Ishikawa (cell line): ENCODE measurements at regions not wholly inside any gene's neighbourhood (a gene's known extent, or its start where the extent isn't known, plus 50 kb on each side); places are given as distances from the start of the nearest gene placed in this dataset.

ENCODE experiments used
- CEBPB ChIP-seq: IDR thresholded peaks from 2 replicates; pipeline ENCODE4 v1.6.1; 2012
- EGR1 ChIP-seq: IDR thresholded peaks from 2 replicates; pipeline ENCODE4 v1.6.1; 2012
- EP300 ChIP-seq: IDR thresholded peaks from 2 replicates; pipeline ENCODE4 v1.6.1; 2012; ENCODE audit warnings: borderline replicate concordance
- FOXM1 ChIP-seq: IDR thresholded peaks from 2 replicates; pipeline ENCODE4 v1.6.1; 2012; ENCODE audit warnings: low read depth, borderline replicate concordance
- NFIC ChIP-seq: IDR thresholded peaks from 2 replicates; pipeline ENCODE4 v1.6.1; 2012
- RAD21 ChIP-seq: IDR thresholded peaks from 2 replicates; pipeline ENCODE4 v1.6.1; 2012; ENCODE audit warnings: low read depth
- TAF1 ChIP-seq: IDR thresholded peaks from 2 replicates; pipeline ENCODE4 v1.6.1; 2012; ENCODE audit warnings: low read depth, mild to moderate bottlenecking
- TCF12 ChIP-seq: IDR thresholded peaks from 2 replicates; pipeline ENCODE4 v1.6.1; 2012; ENCODE audit warnings: low read depth
- TEAD4 ChIP-seq: IDR thresholded peaks from 2 replicates; pipeline ENCODE4 v1.6.1; 2012
- YY1 ChIP-seq: IDR thresholded peaks from 2 replicates; pipeline ENCODE4 v1.6.1; 2012; ENCODE audit warnings: low read depth
- ZBTB7A ChIP-seq: IDR thresholded peaks from 2 replicates; pipeline ENCODE4 v1.6.1; 2012; ENCODE audit warnings: low read depth
- TF ChIP-seq, protein P1 (sequence below): IDR thresholded peaks from 2 replicates; pipeline ENCODE4 v1.6.1; 2012
- TF ChIP-seq, protein P2 (sequence below): IDR thresholded peaks from 2 replicates; pipeline ENCODE4 v1.6.1; 2012; ENCODE audit warnings: low read depth, mild to moderate bottlenecking

DNA sequence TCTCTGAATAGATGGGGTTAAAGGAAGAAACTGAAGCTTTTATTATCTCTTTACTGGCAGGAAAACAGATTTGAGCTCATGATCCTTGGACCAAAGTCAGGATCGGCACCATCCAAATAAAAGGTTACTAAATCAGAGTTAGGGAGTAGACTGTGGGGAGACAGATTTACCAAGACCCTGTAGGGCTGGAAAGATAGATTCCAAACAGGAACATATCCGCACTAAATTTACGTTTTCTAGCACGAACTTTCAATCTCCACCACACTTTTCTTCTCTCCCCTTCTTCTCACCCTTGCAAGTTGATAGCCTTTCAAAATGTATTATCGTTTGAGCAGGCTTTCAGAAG lies 120.0 kb upstream of the HMHB1 start:
- TF ChIP-seq TCF12, result no peak
- no peak for TF ChIP-seq FOXM1
- TF ChIP-seq EP300, result no peak
- TF ChIP-seq CEBPB, result no peak
- no peak for TF ChIP-seq RAD21
- no peak for TF ChIP-seq NFIC
- TF ChIP-seq EGR1, result no peak
- TF ChIP-seq, protein P1, sequence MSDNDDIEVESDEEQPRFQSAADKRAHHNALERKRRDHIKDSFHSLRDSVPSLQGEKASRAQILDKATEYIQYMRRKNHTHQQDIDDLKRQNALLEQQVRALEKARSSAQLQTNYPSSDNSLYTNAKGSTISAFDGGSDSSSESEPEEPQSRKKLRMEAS, result no peak
- no peak for TF ChIP-seq TAF1
- TF ChIP-seq, protein P2, sequence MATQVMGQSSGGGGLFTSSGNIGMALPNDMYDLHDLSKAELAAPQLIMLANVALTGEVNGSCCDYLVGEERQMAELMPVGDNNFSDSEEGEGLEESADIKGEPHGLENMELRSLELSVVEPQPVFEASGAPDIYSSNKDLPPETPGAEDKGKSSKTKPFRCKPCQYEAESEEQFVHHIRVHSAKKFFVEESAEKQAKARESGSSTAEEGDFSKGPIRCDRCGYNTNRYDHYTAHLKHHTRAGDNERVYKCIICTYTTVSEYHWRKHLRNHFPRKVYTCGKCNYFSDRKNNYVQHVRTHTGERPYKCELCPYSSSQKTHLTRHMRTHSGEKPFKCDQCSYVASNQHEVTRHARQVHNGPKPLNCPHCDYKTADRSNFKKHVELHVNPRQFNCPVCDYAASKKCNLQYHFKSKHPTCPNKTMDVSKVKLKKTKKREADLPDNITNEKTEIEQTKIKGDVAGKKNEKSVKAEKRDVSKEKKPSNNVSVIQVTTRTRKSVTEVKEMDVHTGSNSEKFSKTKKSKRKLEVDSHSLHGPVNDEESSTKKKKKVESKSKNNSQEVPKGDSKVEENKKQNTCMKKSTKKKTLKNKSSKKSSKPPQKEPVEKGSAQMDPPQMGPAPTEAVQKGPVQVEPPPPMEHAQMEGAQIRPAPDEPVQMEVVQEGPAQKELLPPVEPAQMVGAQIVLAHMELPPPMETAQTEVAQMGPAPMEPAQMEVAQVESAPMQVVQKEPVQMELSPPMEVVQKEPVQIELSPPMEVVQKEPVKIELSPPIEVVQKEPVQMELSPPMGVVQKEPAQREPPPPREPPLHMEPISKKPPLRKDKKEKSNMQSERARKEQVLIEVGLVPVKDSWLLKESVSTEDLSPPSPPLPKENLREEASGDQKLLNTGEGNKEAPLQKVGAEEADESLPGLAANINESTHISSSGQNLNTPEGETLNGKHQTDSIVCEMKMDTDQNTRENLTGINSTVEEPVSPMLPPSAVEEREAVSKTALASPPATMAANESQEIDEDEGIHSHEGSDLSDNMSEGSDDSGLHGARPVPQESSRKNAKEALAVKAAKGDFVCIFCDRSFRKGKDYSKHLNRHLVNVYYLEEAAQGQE, result no peak
- TF ChIP-seq YY1, result no peak
- TF ChIP-seq TEAD4, result no peak
- TF ChIP-seq ZBTB7A, result no peak
